HG03108 (cell line): ENCODE measurements at regions not wholly inside any gene's neighbourhood (a gene's known extent, or its start where the extent isn't known, plus 50 kb on each side); places are given as distances from the start of the nearest gene placed in this dataset.

Experiments
- ATAC-seq: cut with Tn5 transposase; IDR thresholded peaks from one replicate; pipeline ENCODE4 v1.9.1; 2021; ENCODE audit warnings: moderate library complexity; ENCODE audit not compliant: unreplicated experiment

GRCh38 chr5:61820836-61821235, 485.2 kb upstream of the KIF2A start:
- no peak for ATAC-seq

GRCh38 chr5:61821561-61821960, 484.4 kb upstream of the KIF2A start:
- ATAC-seq: no peak

- ATAC-seq: no peak
Measured at GRCh38 chr5:61822584-61822983, 483.4 kb upstream of the KIF2A start.

- ATAC-seq: no peak
Measured at GRCh38 chr5:61823065-61823464, 482.9 kb upstream of the KIF2A start.

GRCh38 chr5:61823781-61824180, 482.2 kb upstream of the KIF2A start:
- ATAC-seq: no peak

GRCh38 chr5:61824396-61824795, 481.6 kb upstream of the KIF2A start:
- ATAC-seq: no peak

GRCh38 chr5:61827445-61827975, 478.5 kb upstream of the KIF2A start:
- ATAC-seq: no peak

GRCh38 chr5:61828856-61829255, 477.1 kb upstream of the KIF2A start:
- ATAC-seq: no peak

GRCh38 chr5:61831736-61832135, 474.3 kb upstream of the KIF2A start:
- no peak for ATAC-seq

GRCh38 chr5:61837788-61838187, 468.2 kb upstream of the KIF2A start:
- no peak for ATAC-seq

- no peak for ATAC-seq
Measured at GRCh38 chr5:61840361-61840760, 465.6 kb upstream of the KIF2A start.

- no peak for ATAC-seq
Measured at GRCh38 chr5:61842840-61843239, 463.2 kb upstream of the KIF2A start.

GRCh38 chr5:61850696-61851095, 455.3 kb upstream of the KIF2A start:
- ATAC-seq: no peak

GRCh38 chr5:61854531-61854930, 451.5 kb upstream of the KIF2A start:
- ATAC-seq: no peak

- no peak for ATAC-seq
Measured at GRCh38 chr5:61860978-61861377, 445.0 kb upstream of the KIF2A start.

- ATAC-seq: peak; percentile 64
Measured at GRCh38 chr5:61866930-61867329, 439.1 kb upstream of the KIF2A start.

GRCh38 chr5:61869333-61869732, 436.7 kb upstream of the KIF2A start:
- no peak for ATAC-seq

GRCh38 chr5:61878471-61878870, 427.5 kb upstream of the KIF2A start:
- no peak for ATAC-seq

- ATAC-seq: no peak
Measured at GRCh38 chr5:61881821-61882487, 424.1 kb upstream of the KIF2A start.

GRCh38 chr5:61882901-61883500, 423.0 kb upstream of the KIF2A start:
- no peak for ATAC-seq

GRCh38 chr5:61884252-61884855, 421.7 kb upstream of the KIF2A start:
- ATAC-seq: no peak

- no peak for ATAC-seq
Measured at GRCh38 chr5:61886214-61886613, 419.8 kb upstream of the KIF2A start.
